Gastroesophageal sphincter (tissue), 4 donors: ENCODE measurements at regions not wholly inside any gene's neighbourhood (a gene's known extent, or its start where the extent isn't known, plus 50 kb on each side); places are given as distances from the start of the nearest gene placed in this dataset.

ENCODE experiments used
- ATAC-seq: fragments of 150-250 bp; one replicate; pipeline ENCODE4 v1.9.1; 2016; ENCODE audit warnings: mild to moderate bottlenecking, moderate library complexity
- H3K27ac ChIP-seq, 4 donors: fragments of 200-600 bp; sonication (generic) in 3 of 4; 1 replicate in 3 of 4; 2 replicates in 1 of 4; pipeline ENCODE4 v1.5.1; 2016 to 2019
- H3K27me3 ChIP-seq: fragments of 200-600 bp; sonication (generic); one replicate; pipeline ENCODE4 v1.5.1; 2019
- H3K36me3 ChIP-seq, 2 donors: fragments of 200-600 bp; sonication (generic); one replicate each; pipeline ENCODE4 v1.5.1; 2019; ENCODE audit warnings: control low read depth in 1 of 2
- H3K4me1 ChIP-seq, 3 donors: fragments of 200-600 bp; sonication (generic); 1 replicate in 2 of 3; 2 replicates in 1 of 3; pipeline ENCODE4 v1.5.1; 2016 to 2019; ENCODE audit warnings: control low read depth in 2 of 3
- H3K4me3 ChIP-seq, 2 donors: fragments of 200-600 bp; sonication (generic); one replicate each; pipeline ENCODE4 v1.5.1; 2019; ENCODE audit warnings: mild to moderate bottlenecking in 1 of 2, moderate library complexity in 1 of 2
- H3K9me3 ChIP-seq, 3 donors: fragments of 200-600 bp; sonication (generic); one replicate each; pipeline ENCODE4 v1.5.1; 2017 to 2019; ENCODE audit warnings: control low read depth in 2 of 3
- EP300 ChIP-seq: sonication (generic); formaldehyde crosslinking; IDR thresholded peaks from one replicate; pipeline ENCODE4 v1.6.1; 2017; ENCODE audit warnings: antibody characterized with exemption, mild to moderate bottlenecking
- POLR2A ChIP-seq, 2 donors: fragments of 450-650 bp; IDR thresholded peaks; one replicate each; pipeline ENCODE4 v1.6.1; 2017; ENCODE audit warnings: antibody characterized with exemption in 2 of 2, mild to moderate bottlenecking in 2 of 2, moderate library complexity in 1 of 2
- POLR2AphosphoS5 ChIP-seq: sonication (generic); formaldehyde crosslinking; IDR thresholded peaks from one replicate; pipeline ENCODE4 v1.6.1; 2017; ENCODE audit warnings: antibody characterized with exemption
- WGBS, 2 donors: methylation state at CpG; one replicate each; pipeline ENCODE4 v1.1.5; 2018; ENCODE audit warnings: low coverage in 1 of 2; 5-methylcytosine and 5-hydroxymethylcytosine counted together
- TF ChIP-seq, protein P1 (sequence below), 4 experiments: fragments of 200-600 bp in 2 of 4; fragments of 450-650 bp in 2 of 4; sonication (generic) in 1 of 4; IDR thresholded peaks; one replicate each; pipeline ENCODE4 v1.5.1; 2017 to 2019; ENCODE audit warnings: antibody characterized with exemption in 4 of 4, mild to moderate bottlenecking in 2 of 4, moderate library complexity in 2 of 4

DNA sequence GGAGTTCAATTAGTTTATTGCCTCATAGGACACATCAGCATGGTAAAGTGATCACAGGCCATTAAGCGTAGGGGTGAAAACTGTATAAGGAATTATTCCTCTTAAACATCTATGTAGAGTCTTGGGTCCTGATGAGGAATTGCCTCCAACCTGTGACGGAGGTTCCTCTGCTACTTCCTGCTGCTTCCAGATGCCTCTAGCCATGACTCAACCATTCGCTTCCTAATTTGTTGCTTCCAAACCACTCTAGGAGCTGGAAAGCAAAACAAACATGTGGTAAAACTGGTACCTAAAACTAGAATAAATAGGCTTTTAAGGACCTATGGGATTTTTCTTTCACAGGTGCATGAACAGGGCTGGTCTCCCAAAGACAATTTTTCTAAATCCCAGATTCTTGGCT is 253.8 kb downstream of the KLF12 start:
- no peak for ATAC-seq
- TF ChIP-seq, protein P1, sequence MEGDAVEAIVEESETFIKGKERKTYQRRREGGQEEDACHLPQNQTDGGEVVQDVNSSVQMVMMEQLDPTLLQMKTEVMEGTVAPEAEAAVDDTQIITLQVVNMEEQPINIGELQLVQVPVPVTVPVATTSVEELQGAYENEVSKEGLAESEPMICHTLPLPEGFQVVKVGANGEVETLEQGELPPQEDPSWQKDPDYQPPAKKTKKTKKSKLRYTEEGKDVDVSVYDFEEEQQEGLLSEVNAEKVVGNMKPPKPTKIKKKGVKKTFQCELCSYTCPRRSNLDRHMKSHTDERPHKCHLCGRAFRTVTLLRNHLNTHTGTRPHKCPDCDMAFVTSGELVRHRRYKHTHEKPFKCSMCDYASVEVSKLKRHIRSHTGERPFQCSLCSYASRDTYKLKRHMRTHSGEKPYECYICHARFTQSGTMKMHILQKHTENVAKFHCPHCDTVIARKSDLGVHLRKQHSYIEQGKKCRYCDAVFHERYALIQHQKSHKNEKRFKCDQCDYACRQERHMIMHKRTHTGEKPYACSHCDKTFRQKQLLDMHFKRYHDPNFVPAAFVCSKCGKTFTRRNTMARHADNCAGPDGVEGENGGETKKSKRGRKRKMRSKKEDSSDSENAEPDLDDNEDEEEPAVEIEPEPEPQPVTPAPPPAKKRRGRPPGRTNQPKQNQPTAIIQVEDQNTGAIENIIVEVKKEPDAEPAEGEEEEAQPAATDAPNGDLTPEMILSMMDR (IDR thresholded peaks at IDR 0.05): no peak
- TF ChIP-seq POLR2AphosphoS5: no peak
- TF ChIP-seq POLR2A (IDR thresholded peaks at IDR 0.05): no peak
- no peak for TF ChIP-seq EP300
- Histone ChIP-seq H3K27ac (no peak overlapping the region), H3K9me3 (no peaks in the 10 kb centered on the region), H3K4me1 (peaks cover 0 to 9% (median 5%) of the 10 kb centered on the region in 3 donors), H3K4me3 (no peak overlapping the region), H3K36me3 (no peaks in the 10 kb centered on the region), H3K27me3 (no peaks in the 10 kb centered on the region)
- 80 to 97% methylated on average over 2 to 3 of the region's 3 CpGs for WGBS, 2 donors

DNA sequence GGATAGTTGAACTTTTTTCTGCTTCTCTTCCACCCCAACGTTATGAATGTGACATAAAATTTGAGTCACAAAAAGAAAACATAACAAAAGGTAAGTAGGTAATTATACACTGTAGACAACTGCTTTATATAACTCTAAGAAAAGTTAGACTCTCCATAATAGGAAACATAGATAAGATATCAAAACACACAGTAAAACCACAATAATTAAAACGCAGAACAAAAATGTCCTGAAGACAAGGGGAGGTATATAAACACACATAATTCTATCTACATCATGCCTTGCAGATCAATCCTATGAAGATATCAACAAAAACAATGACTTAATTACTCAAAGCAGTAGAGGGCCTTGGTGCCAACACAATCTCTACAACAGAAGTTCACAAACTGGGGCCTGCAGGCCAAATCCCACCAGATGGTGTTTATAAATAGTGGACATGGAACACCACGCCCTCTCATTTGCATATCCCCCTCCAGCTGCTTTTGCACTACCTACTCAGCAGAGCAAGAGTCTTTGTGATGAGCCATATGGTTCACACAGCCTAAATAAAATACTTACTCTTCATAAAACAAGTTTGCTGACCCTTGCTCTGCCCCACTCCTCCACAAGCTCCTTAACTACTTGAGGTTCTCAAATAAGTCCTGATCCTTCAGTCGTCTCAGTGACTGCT is 254.7 kb downstream of the KLF12 start:
- TF ChIP-seq POLR2AphosphoS5 (no peak), EP300 (no peak), POLR2A (IDR thresholded peaks at IDR 0.05) (no peak)
- TF ChIP-seq, protein P1 (IDR thresholded peaks at IDR 0.05): no peak
- no peaks in the 10 kb centered on the region for H3K27me3 ChIP-seq
- ATAC-seq: no peak
- no peak overlapping the region for H3K27ac ChIP-seq
- no peaks in the 10 kb centered on the region for H3K9me3 ChIP-seq
- peaks cover 0 to 9% (median 5%) of the 10 kb centered on the region in 3 donors for H3K4me1 ChIP-seq
- 72 to 83% methylated on average over 3 to 4 of the region's 4 CpGs for WGBS, 2 donors
- no peaks in the 10 kb centered on the region for H3K36me3 ChIP-seq
- no peak overlapping the region for H3K4me3 ChIP-seq

DNA sequence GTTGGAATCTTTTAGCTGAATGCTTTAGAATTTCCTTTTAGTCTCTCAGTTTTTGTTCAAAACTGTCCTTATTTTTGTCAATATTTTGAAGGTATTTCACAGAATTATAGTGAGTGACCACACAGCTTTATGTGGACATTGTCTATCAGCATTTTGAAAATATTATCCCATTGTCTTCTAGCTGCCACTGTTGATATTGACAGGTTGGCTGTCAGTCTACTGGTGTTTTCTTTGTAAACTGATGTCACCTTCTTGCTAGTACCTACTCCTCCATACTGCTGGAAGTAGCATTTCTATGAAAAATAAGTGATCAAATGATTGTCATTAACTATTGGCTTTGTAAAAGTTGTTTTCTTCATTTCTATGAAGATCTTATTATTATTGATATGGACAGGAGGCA is 256.8 kb downstream of the KLF12 start:
- no peak for TF ChIP-seq POLR2A (IDR thresholded peaks at IDR 0.05)
- TF ChIP-seq, protein P1 (IDR thresholded peaks at IDR 0.05): no peak
- H3K4me1 ChIP-seq: peaks cover 0 to 9% (median 0%) of the 10 kb centered on the region in 3 donors
- H3K4me3 ChIP-seq: no peak overlapping the region
- no peaks in the 10 kb centered on the region for H3K36me3 ChIP-seq
- no peak overlapping the region for H3K27ac ChIP-seq
- H3K27me3 ChIP-seq: no peaks in the 10 kb centered on the region
- no peak for ATAC-seq
- H3K9me3 ChIP-seq: no peaks in the 10 kb centered on the region

DNA sequence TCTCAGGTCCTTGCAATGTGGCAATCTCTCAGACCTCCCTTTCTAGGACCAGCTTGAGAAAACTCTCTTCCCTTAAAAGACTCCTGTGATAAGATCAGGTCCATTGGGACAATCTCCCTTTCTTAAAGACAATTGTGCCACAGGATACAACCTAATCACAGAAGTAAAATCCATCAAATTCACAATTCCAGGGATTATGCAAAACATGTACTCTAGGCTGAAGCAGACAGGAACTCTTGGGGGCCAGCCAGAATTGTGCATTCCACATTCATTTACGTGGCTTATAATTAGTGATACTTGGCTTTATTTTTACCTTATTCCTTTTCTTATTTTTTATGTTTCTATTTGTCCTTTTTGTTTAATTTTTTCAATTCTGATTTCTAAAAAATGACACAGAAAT is 257.9 kb downstream of the KLF12 start:
- peaks cover 0 to 13% (median 0%) of the 10 kb centered on the region in 3 donors for H3K4me1 ChIP-seq
- H3K4me3 ChIP-seq: no peak overlapping the region
- H3K9me3 ChIP-seq: no peaks in the 10 kb centered on the region
- 25 to 50% methylated on average over 1 of the region's 1 CpG for WGBS, 2 donors
- ATAC-seq: no peak
- TF ChIP-seq EP300 (no peak), POLR2A (IDR thresholded peaks at IDR 0.05) (no peak), POLR2AphosphoS5 (no peak)
- TF ChIP-seq, protein P1 (IDR thresholded peaks at IDR 0.05): no peak
- H3K27ac ChIP-seq: no peak overlapping the region
- H3K27me3 ChIP-seq: no peaks in the 10 kb centered on the region
- H3K36me3 ChIP-seq: no peaks in the 10 kb centered on the region

DNA sequence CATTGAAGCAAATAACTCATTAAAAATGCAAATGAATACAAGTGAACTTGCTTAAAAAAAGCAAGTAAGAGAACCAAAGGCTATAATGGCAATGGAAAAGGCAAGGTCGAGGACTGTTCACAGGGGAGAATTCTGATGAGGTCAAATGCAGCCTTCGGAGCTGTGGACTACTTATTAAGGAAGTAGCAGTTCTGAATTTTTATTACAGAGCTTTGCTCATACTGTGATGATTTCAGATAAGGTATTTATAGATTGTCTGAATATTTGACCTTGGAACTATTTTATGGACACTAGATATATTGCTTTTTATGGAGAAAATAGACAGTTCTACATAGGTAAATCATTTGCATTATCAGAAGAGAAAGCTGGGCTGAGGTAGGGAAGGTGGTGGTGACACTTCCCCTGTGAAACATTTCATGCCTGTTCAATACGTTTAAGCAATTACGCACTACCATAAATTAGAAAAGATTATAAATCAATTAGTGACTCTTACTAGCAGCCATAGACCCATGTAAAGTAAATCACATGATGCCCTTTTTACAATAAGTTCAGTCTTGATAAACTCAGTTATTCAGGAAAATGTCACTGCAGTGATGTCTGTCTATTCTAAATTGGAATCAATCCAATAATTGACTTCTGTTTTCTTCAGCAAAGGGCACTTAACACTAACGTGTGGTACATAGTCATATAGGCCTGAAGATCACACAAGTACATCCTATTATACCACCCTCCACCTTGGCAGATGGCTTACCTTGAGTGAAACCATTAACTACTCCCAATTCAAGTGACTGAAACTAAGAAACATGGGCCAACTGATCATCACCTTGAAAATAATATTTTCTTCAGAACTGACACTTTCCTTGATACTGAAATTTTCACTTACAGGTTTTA is 260.0 kb downstream of the KLF12 start:
- no peak overlapping the region for H3K27ac ChIP-seq
- WGBS, 2 donors: 73 to 93% methylated on average over 5 of the region's 5 CpGs
- H3K27me3 ChIP-seq: no peaks in the 10 kb centered on the region
- H3K36me3 ChIP-seq: no peaks in the 10 kb centered on the region
- no peak overlapping the region for H3K4me3 ChIP-seq
- no peak for ATAC-seq
- no peaks in the 10 kb centered on the region for H3K9me3 ChIP-seq
- TF ChIP-seq POLR2AphosphoS5 (no peak), EP300 (no peak), POLR2A (IDR thresholded peaks at IDR 0.05) (no peak)
- TF ChIP-seq, protein P1 (IDR thresholded peaks at IDR 0.05): no peak
- peaks cover 0 to 26% (median 6%) of the 10 kb centered on the region in 3 donors for H3K4me1 ChIP-seq
